ENCODE measurements at regions not wholly inside any gene's neighbourhood (a gene's known extent, or its start where the extent isn't known, plus 50 kb on each side); places are given as distances from the start of the nearest gene placed in this dataset.

DNA sequence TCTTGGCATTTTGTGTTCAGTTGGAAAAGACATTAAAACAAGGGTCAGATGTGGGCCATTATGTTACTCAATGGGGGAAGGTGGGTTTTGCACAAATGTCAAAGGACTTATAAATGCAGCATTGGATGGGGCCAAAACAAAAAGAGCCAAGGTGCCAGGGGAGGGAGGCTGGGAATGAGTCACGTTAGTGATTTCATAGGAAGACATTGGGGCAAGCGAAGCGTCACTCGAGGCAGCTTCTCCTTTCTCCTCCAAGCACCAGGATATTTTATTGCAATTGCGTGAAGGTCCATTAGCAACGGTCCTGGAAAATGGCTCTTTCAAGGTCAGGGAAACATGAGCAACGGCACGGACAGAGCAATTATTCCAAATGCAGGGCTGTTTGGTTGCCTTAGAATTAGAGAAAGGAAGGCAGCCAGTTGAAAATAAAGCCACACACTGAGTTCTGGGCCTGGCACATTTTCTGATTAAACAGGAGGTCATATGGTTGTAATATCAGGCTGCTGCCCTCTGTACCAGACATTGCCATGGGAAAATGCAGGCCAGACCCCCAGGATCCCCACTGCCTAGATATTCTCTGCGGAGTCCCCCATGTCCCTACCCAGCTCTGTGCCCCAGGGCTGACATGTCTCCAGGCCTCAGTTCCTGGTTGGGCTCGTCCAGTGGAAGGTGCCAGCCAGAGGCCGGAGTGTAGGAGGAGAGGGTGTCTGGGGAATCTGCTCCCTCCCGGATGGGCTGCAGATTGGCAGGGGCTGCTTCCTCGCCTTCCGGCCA is 63.3 kb upstream of the NANOS1 start:
- Histone ChIP-seq H2AFZ (ENCODE audit: control insufficient read depth, low read length) (no peak overlapping the region), H3K27me3 (ENCODE audit: control insufficient read depth, extremely low read depth, insufficient read depth, low read length) (peaks cover 8% of the 10 kb centered on the region), H3K36me3 (ENCODE audit: control insufficient read depth in 2 of 2, extremely low read depth in 1 of 2, insufficient read depth in 2 of 2, low read length in 2 of 2) (no peaks in the 10 kb centered on the region), H3K9me1 (ENCODE audit: control insufficient read depth, extremely low read depth, insufficient read depth, low read length) (no peaks in the 10 kb centered on the region), H4K20me1 (ENCODE audit: control insufficient read depth, extremely low read depth, insufficient read depth, low read length) (no peaks in the 10 kb centered on the region), H3K27ac (ENCODE audit: control insufficient read depth, insufficient read depth, low read length) (no peak overlapping the region), H3K9me3 (ENCODE audit: control insufficient read depth, low read depth, low read length) (no peaks in the 10 kb centered on the region), H3K4me3 (ENCODE audit: control insufficient read depth in 2 of 3, extremely low read depth in 1 of 3, insufficient read depth in 2 of 3, low read depth in 1 of 3, low read length in 3 of 3) (no peak overlapping the region), H3K79me2 (ENCODE audit: control insufficient read depth, insufficient read depth, low read length) (no peaks in the 10 kb centered on the region), H3K4me2 (ENCODE audit: control insufficient read depth, extremely low read depth, insufficient read depth, low read depth, low read length) (no peak overlapping the region), H3K4me1 (ENCODE audit: control insufficient read depth, extremely low read depth, insufficient read depth, low read length) (peaks cover 7% of the 10 kb centered on the region), H3K9ac (ENCODE audit: control insufficient read depth, extremely low read depth, insufficient read depth, low read length) (no peak overlapping the region)
- dilution Hi-C loops (cut with MboI; ENCODE audit: extremely low pct_ligation_motif_present, low sequenced_read_pairs) = no loop called here
- TF ChIP-seq, protein P1, sequence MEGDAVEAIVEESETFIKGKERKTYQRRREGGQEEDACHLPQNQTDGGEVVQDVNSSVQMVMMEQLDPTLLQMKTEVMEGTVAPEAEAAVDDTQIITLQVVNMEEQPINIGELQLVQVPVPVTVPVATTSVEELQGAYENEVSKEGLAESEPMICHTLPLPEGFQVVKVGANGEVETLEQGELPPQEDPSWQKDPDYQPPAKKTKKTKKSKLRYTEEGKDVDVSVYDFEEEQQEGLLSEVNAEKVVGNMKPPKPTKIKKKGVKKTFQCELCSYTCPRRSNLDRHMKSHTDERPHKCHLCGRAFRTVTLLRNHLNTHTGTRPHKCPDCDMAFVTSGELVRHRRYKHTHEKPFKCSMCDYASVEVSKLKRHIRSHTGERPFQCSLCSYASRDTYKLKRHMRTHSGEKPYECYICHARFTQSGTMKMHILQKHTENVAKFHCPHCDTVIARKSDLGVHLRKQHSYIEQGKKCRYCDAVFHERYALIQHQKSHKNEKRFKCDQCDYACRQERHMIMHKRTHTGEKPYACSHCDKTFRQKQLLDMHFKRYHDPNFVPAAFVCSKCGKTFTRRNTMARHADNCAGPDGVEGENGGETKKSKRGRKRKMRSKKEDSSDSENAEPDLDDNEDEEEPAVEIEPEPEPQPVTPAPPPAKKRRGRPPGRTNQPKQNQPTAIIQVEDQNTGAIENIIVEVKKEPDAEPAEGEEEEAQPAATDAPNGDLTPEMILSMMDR (optimal IDR thresholded peaks at IDR 0.05 in 1 of 3, IDR thresholded peaks at IDR 0.05 in 1 of 3, conservative IDR thresholded peaks at IDR 0.05 in 1 of 3; ENCODE audit: extremely low read depth in 1 of 3, insufficient read depth in 2 of 3, low read length in 3 of 3) = no peak
- no peak for TF ChIP-seq EZH2 (IDR thresholded peaks at IDR 0.05; ENCODE audit: low read length)
- FAIRE-seq (no peak), DNase-seq (ENCODE audit: low read depth, low spot score) (no peak)

DNA sequence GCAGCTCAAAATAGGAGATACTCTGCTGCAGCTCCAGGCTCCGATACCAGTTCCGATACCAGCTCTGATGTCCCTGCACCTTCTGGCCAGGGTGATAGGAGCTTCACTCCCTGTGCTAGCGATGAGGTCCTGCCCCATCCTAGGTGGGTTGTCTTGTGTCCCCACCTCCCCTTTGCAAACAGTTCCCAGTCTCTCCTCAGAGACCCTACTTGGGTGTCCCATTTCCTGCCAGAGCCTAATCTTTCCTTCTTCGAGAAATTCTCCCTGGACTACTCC is 62.7 kb upstream of the NANOS1 start:
- dilution Hi-C loops (cut with MboI; ENCODE audit: extremely low pct_ligation_motif_present, low sequenced_read_pairs) = no loop called here
- Histone ChIP-seq H3K27ac (ENCODE audit: control insufficient read depth, insufficient read depth, low read length) (no peak overlapping the region), H3K9ac (ENCODE audit: control insufficient read depth, extremely low read depth, insufficient read depth, low read length) (no peak overlapping the region), H2AFZ (ENCODE audit: control insufficient read depth, low read length) (no peak overlapping the region), H3K9me3 (ENCODE audit: control insufficient read depth, low read depth, low read length) (no peaks in the 10 kb centered on the region), H3K9me1 (ENCODE audit: control insufficient read depth, extremely low read depth, insufficient read depth, low read length) (no peaks in the 10 kb centered on the region), H3K4me1 (ENCODE audit: control insufficient read depth, extremely low read depth, insufficient read depth, low read length) (peaks cover 6% of the 10 kb centered on the region), H3K36me3 (ENCODE audit: control insufficient read depth in 2 of 2, extremely low read depth in 1 of 2, insufficient read depth in 2 of 2, low read length in 2 of 2) (no peaks in the 10 kb centered on the region), H3K4me3 (ENCODE audit: control insufficient read depth in 2 of 3, extremely low read depth in 1 of 3, insufficient read depth in 2 of 3, low read depth in 1 of 3, low read length in 3 of 3) (no peak overlapping the region), H4K20me1 (ENCODE audit: control insufficient read depth, extremely low read depth, insufficient read depth, low read length) (no peaks in the 10 kb centered on the region), H3K79me2 (ENCODE audit: control insufficient read depth, insufficient read depth, low read length) (no peaks in the 10 kb centered on the region), H3K27me3 (ENCODE audit: control insufficient read depth, extremely low read depth, insufficient read depth, low read length) (peaks cover 9% of the 10 kb centered on the region), H3K4me2 (ENCODE audit: control insufficient read depth, extremely low read depth, insufficient read depth, low read depth, low read length) (no peak overlapping the region)
- TF ChIP-seq, protein P1 (optimal IDR thresholded peaks at IDR 0.05 in 1 of 3, IDR thresholded peaks at IDR 0.05 in 1 of 3, conservative IDR thresholded peaks at IDR 0.05 in 1 of 3; ENCODE audit: extremely low read depth in 1 of 3, insufficient read depth in 2 of 3, low read length in 3 of 3) = no peak
- no peak for TF ChIP-seq EZH2 (IDR thresholded peaks at IDR 0.05; ENCODE audit: low read length)
- FAIRE-seq = no peak
- no peak for DNase-seq (ENCODE audit: low read depth, low spot score)

Data from keratinocyte (primary cell).